ENCODE measurements at regions not wholly inside any gene's neighbourhood (a gene's known extent, or its start where the extent isn't known, plus 50 kb on each side); places are given as distances from the start of the nearest gene placed in this dataset.

DNA sequence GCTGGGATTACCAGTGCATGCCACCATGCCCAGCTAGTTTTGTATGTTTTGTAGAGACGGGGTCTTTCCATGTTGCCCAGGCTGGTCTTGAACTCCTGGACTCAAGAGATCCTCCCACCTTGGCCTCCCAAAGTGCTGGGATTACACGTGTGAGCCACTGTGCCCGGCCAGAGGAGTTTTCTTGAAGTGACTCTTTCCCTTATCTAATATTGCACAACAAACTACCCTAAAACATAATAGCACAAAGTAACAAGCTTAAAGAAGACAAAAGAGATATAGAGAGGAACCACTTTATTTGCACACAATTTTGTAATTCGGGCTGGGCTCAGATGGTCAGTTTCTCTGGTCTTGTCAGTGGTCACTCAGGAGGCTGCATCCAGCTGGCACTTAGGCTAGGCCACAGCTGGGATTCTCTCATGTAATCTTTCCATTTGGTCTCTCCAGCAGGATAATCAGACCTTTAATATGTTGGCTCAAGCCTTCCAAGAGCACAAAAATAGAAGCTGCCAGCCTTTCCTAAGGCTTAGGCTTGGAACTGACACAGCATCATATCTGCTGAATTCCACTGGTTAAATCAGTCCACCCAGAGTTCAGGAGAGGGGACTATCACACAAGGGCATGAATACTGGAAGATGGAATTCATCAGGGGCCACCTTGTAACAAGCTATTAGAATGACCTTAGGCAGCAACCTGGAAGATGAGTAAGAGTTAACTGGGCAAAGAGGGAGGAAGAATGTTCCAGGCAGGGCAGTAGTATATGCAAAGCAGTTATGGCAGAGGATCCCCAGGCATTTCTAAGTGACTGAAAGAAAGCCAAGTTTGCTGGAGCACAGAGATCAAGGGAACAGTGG is 56.7 kb upstream of the PNRC1 start:
- peaks cover 44% of the 10 kb centered on the region for H3K4me1 ChIP-seq
- no peaks in the 10 kb centered on the region for H3K9me3 ChIP-seq
- intact Hi-C loops (cut with DNase I), result no loop called here
- H3K36me3 ChIP-seq, result no peaks in the 10 kb centered on the region
- peak overlapping the region; percentile 51 for H3K27ac ChIP-seq
- TF ChIP-seq POLR2A (IDR thresholded peaks at IDR 0.05) (no peak), POLR2AphosphoS5 (IDR thresholded peaks at IDR 0.05; ENCODE audit: insufficient read depth in 1 of 2, low read depth in 1 of 2) (no peak)
- TF ChIP-seq, protein P1, sequence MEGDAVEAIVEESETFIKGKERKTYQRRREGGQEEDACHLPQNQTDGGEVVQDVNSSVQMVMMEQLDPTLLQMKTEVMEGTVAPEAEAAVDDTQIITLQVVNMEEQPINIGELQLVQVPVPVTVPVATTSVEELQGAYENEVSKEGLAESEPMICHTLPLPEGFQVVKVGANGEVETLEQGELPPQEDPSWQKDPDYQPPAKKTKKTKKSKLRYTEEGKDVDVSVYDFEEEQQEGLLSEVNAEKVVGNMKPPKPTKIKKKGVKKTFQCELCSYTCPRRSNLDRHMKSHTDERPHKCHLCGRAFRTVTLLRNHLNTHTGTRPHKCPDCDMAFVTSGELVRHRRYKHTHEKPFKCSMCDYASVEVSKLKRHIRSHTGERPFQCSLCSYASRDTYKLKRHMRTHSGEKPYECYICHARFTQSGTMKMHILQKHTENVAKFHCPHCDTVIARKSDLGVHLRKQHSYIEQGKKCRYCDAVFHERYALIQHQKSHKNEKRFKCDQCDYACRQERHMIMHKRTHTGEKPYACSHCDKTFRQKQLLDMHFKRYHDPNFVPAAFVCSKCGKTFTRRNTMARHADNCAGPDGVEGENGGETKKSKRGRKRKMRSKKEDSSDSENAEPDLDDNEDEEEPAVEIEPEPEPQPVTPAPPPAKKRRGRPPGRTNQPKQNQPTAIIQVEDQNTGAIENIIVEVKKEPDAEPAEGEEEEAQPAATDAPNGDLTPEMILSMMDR (IDR thresholded peaks at IDR 0.05), result no peak
- no peak for DNase-seq (ENCODE audit: extremely low spot score in 2 of 2)
- H3K27me3 ChIP-seq, result no peaks in the 10 kb centered on the region
- H3K4me3 ChIP-seq, result no peak overlapping the region

DNA sequence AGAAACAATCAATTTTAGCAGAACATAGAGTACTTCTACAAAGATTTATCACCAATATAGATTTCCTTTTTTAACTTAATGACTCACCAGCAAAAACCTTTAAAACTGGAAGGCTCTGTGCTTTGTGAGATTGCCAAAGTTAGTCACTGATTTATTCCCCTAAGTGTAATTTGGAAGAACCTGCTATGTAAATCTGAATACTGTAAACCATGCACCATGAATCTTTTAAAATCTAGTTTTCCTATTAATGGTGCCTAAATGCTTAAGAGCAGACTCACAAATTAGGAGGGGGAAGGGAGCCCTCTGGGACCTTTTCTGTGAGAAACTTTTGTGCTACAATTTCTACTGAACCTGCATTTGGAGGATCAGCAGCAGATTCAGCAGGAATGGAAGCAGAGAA is 57.8 kb upstream of the PNRC1 start:
- Histone ChIP-seq H3K27ac (no peak overlapping the region), H3K9me3 (no peaks in the 10 kb centered on the region), H3K4me3 (no peak overlapping the region), H3K36me3 (no peaks in the 10 kb centered on the region), H3K27me3 (no peaks in the 10 kb centered on the region), H3K4me1 (peaks cover 44% of the 10 kb centered on the region)
- TF ChIP-seq POLR2AphosphoS5 (IDR thresholded peaks at IDR 0.05; ENCODE audit: insufficient read depth in 1 of 2, low read depth in 1 of 2), result peak; percentile 41 to 88
- TF ChIP-seq POLR2A (IDR thresholded peaks at IDR 0.05), result no peak
- no peak for DNase-seq (ENCODE audit: extremely low spot score in 2 of 2)
- intact Hi-C loops (cut with DNase I), result no loop called here

DNA sequence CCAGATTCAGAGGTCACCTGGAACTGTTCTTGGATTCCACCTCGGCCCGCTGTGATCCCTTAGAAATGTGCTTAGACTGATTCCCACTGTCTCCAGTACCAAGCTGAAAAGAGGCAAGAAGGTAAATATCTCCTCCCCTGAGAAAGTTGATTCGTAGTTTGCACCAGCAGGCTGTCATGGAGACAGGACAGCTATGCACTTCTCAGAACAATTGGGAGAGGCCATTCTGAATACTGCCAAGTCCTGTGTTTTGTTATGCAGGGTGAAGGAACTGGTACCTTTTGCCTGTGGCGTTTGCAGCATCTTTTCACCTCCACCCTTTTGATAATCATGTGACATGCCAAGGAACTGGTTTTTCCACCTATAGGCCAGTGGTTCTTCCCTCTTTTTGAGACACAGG is 58.2 kb upstream of the RNGTT start:
- peaks cover 44% of the 10 kb centered on the region for H3K4me1 ChIP-seq
- no peaks in the 10 kb centered on the region for H3K9me3 ChIP-seq
- H3K36me3 ChIP-seq, result no peaks in the 10 kb centered on the region
- TF ChIP-seq POLR2A (IDR thresholded peaks at IDR 0.05) (no peak), POLR2AphosphoS5 (IDR thresholded peaks at IDR 0.05; ENCODE audit: insufficient read depth in 1 of 2, low read depth in 1 of 2) (peak in 1 of 2 donors; percentile 83)
- intact Hi-C loops (cut with DNase I), result no loop called here
- no peaks in the 10 kb centered on the region for H3K27me3 ChIP-seq
- no peak overlapping the region for H3K4me3 ChIP-seq
- DNase-seq (ENCODE audit: extremely low spot score in 2 of 2), result no peak
- peak overlapping the region; percentile 77 for H3K27ac ChIP-seq

DNA sequence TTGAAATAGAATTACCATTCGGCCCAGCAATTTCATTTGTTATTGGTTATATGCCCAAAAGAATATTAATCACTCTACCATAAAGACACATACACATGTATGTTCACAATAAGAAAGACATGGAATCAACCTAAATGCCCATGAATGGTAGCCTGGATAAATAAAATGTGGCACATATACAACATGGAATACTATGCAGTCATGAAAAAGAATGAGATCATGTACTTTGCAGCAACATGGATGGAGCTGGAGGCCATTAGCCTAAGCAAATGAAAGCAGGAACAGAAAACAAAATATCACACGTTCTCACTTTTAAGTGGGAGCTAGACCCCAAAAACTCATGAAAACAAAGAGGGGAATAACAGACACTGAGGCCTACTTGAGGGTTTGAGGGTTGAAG is 52.6 kb upstream of the RNGTT start:
- Histone ChIP-seq H3K36me3 (no peaks in the 10 kb centered on the region), H3K27me3 (no peaks in the 10 kb centered on the region), H3K4me3 (no peak overlapping the region), H3K4me1 (no peaks in the 10 kb centered on the region), H3K9me3 (no peaks in the 10 kb centered on the region), H3K27ac (no peak overlapping the region)
- TF ChIP-seq POLR2A (IDR thresholded peaks at IDR 0.05), result no peak
- TF ChIP-seq, protein P1 (IDR thresholded peaks at IDR 0.05), result no peak
- no peak for TF ChIP-seq POLR2AphosphoS5 (IDR thresholded peaks at IDR 0.05; ENCODE audit: insufficient read depth in 1 of 2, low read depth in 1 of 2)
- no peak for DNase-seq (ENCODE audit: extremely low spot score in 2 of 2)
- intact Hi-C loops (cut with DNase I), result no loop called here

DNA sequence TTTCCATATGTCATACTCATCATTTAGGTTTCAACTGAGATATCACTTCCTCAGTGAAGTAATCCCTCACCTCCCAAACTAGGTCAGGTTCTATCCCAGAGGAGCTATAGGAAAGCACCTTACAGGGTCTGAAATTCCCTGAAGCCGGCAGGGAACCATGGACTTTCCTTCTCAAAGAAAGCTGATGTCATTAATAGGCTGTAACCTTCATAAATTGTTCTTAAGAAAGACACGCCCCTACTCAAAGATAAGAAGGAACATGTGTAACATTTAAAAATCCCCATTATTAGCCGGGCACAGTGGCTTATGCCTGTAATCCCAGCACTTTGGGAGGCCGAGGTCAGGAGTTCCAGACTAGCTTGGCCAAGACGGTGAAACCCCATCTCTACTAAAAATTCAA is 50.0 kb upstream of the RNGTT start:
- H3K27ac ChIP-seq, result no peak overlapping the region
- intact Hi-C loops (cut with DNase I), result no loop called here
- no peaks in the 10 kb centered on the region for H3K9me3 ChIP-seq
- no peaks in the 10 kb centered on the region for H3K27me3 ChIP-seq
- no peak for DNase-seq (ENCODE audit: extremely low spot score in 2 of 2)
- H3K4me3 ChIP-seq, result no peak overlapping the region
- no peak for TF ChIP-seq POLR2A (IDR thresholded peaks at IDR 0.05)
- TF ChIP-seq, protein P1 (IDR thresholded peaks at IDR 0.05), result no peak
- TF ChIP-seq POLR2AphosphoS5 (IDR thresholded peaks at IDR 0.05; ENCODE audit: insufficient read depth in 1 of 2, low read depth in 1 of 2), result no peak
- H3K36me3 ChIP-seq, result no peaks in the 10 kb centered on the region
- no peaks in the 10 kb centered on the region for H3K4me1 ChIP-seq

All from vagina (tissue), 2 donors.